ENCODE measurements at regions not wholly inside any gene's neighbourhood (a gene's known extent, or its start where the extent isn't known, plus 50 kb on each side); places are given as distances from the start of the nearest gene placed in this dataset.

GRCh38 chr5:159576902-159577301 lies 246.6 kb upstream of the IL12B start:
- no peak for TF ChIP-seq POLR2AphosphoS5 (IDR thresholded peaks at IDR 0.05; ENCODE audit: low read depth, low read length)
- no peak for TF ChIP-seq POLR2A (IDR thresholded peaks at IDR 0.05; ENCODE audit: low read depth, low read length)
- no peak for TF ChIP-seq POU2F2 (IDR thresholded peaks at IDR 0.05; ENCODE audit: low read depth, low read length)
- TF ChIP-seq PAX5 (IDR thresholded peaks at IDR 0.05; ENCODE audit: insufficient read depth, low read length, severe bottlenecking): no peak
- no peak for TF ChIP-seq TAF1 (IDR thresholded peaks at IDR 0.05; ENCODE audit: low read depth, low read length)
- TF ChIP-seq SPI1 (IDR thresholded peaks at IDR 0.05; ENCODE audit: low read depth, low read length): no peak
